ENCODE measurements at regions not wholly inside any gene's neighbourhood (a gene's known extent, or its start where the extent isn't known, plus 50 kb on each side); places are given as distances from the start of the nearest gene placed in this dataset.

DNA sequence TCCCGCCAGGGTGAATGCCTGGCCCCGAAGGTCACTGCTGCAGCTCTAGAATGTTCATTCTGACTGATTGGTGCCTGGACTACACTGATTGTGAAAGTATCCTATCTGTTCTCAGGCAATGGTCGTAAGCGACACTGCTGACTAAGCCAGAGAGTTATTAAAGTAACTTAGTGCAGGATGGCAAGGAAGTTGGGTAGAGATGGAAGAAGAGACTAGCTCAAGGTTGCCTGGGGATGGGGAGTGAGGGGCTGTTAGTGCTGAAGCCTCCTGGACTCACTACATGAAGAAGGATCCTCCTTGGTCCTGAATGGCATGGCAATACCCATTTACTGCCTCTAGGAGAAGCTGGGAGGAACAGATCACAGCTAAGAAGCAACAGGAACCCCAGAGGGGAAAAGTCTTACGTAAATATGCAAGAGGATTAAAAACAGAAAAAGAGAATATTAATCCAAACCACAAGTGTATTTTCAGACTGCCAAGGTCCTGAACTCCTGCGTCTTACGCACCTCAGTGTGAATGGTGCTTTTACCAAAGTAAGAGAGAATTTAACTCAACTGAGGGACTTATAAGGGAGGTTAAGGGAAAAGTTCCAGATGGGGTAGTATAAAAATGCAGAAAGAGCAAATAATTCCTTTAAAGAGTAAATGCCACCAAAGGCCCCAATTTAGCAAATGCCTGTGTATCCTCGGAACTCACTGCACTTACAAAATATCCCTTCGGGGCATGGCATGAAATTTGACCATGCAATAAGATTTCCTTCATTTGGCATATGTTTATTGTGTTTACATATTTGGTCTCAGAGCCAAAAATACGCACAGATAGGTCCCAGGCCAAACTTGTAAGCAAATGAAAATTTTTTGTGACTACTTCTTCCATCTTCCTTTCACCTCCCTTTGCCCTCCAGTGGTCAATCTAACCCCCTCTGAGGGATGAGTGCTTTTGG lies 64.0 kb upstream of the DGKG start:
- no peak for DNase-seq
- 66% methylated on average over 9 of the region's 10 CpGs for WGBS (ENCODE audit: insufficient coverage, low coverage, low lambda C conversion rate, missing lambda C conversion rate)
- ATAC-seq = no peak

DNA sequence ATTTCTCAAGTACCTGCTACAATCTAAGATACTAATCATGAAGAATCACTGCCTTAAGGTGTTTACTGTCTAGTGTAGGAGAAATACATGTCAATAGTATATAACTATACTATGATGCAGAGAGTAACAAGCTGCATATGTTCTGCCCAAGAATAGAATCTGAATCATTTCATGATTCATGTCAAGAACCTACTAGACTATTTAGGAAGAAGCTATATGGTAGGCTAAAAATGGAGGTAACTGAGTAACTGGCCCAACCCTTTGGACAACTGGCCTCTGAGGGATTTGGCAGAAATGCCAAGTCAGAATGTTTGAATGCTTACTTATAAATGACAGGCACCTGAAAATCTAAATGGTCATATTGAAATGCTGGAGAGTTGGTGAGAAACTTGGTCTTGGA lies 59.9 kb upstream of the DGKG start:
- Histone ChIP-seq H3K27ac (no peak overlapping the region), H3K9me3 (no peaks in the 10 kb centered on the region), H3K36me3 (no peaks in the 10 kb centered on the region), H3K4me3 (no peak overlapping the region), H3K4me1 (no peaks in the 10 kb centered on the region), H3K27me3 (no peaks in the 10 kb centered on the region)
- intact Hi-C loops (cut with DNase I) = no loop called here
- TF ChIP-seq, protein P1, sequence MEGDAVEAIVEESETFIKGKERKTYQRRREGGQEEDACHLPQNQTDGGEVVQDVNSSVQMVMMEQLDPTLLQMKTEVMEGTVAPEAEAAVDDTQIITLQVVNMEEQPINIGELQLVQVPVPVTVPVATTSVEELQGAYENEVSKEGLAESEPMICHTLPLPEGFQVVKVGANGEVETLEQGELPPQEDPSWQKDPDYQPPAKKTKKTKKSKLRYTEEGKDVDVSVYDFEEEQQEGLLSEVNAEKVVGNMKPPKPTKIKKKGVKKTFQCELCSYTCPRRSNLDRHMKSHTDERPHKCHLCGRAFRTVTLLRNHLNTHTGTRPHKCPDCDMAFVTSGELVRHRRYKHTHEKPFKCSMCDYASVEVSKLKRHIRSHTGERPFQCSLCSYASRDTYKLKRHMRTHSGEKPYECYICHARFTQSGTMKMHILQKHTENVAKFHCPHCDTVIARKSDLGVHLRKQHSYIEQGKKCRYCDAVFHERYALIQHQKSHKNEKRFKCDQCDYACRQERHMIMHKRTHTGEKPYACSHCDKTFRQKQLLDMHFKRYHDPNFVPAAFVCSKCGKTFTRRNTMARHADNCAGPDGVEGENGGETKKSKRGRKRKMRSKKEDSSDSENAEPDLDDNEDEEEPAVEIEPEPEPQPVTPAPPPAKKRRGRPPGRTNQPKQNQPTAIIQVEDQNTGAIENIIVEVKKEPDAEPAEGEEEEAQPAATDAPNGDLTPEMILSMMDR (IDR thresholded peaks at IDR 0.05) = no peak
- no peak for TF ChIP-seq POLR2A (IDR thresholded peaks at IDR 0.05)
- no peak for ATAC-seq
- no peak for DNase-seq

More for the DNA sequence above, 64.0 kb upstream of the DGKG start:
- Histone ChIP-seq H3K4me3 (no peak overlapping the region), H3K27ac (no peak overlapping the region), H3K9me3 (no peaks in the 10 kb centered on the region), H3K4me1 (no peaks in the 10 kb centered on the region), H3K27me3 (no peaks in the 10 kb centered on the region), H3K36me3 (no peaks in the 10 kb centered on the region)
- TF ChIP-seq POLR2A (IDR thresholded peaks at IDR 0.05) = no peak
- TF ChIP-seq, protein P1 (IDR thresholded peaks at IDR 0.05) = no peak
- intact Hi-C loops (cut with DNase I) = no loop called here

DNA sequence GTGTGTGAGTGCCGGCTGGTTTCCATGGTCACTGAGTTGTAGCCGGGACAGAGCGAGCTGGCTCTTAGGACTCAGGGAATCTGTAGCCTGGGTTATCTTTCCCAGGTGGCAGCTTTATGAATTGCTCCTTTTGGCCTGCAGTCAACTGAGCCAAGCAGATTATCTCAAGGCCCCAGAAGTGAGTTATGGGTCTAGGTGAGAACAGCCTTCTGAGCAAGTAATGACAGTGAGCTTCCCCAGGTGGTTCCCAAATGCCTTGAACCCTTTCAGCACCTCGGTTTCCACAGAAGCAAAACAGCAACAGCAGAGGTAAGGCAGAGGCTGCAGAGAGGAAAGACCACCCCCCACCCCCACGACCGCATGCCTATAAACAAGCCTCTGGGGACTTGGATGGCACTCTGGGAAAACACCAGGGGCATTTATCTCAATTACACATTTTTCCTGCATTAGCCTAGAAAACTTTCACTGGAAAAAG lies 56.7 kb upstream of the DGKG start:
- Histone ChIP-seq H3K36me3 (no peaks in the 10 kb centered on the region), H3K4me3 (no peak overlapping the region), H3K9me3 (no peaks in the 10 kb centered on the region), H3K27me3 (no peaks in the 10 kb centered on the region), H3K4me1 (peaks cover 0 to 10% (median 4%) of the 10 kb centered on the region in 4 donors), H3K27ac (no peak overlapping the region)
- intact Hi-C loops (cut with DNase I) = no loop called here
- DNase-seq = no peak
- 75% methylated on average over 2 of the region's 6 CpGs for WGBS (ENCODE audit: insufficient coverage, low coverage, low lambda C conversion rate, missing lambda C conversion rate)
- no peak for ATAC-seq
- TF ChIP-seq, protein P1 (IDR thresholded peaks at IDR 0.05) = no peak

DNA sequence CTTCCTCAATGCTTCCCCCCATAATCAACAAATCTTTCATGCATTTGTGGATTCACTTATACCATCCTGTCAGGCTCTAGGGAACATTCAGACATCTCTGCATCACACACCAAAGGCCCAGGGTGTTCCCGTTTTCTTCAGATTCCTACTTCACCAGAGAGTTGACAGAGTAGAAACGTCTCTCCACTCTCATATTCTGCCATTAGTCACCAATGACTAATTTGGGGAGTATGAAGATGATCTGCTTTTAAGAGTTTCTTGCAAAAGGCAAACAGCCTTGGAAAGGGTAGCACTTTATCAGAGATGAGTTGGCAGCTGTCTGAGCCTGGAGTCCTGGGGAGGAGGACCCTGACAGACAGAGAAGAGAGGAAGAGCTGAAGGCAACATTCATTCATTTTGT lies 55.8 kb upstream of the DGKG start:
- 40% methylated on average over 2 of the region's 2 CpGs for WGBS (ENCODE audit: insufficient coverage, low coverage, low lambda C conversion rate, missing lambda C conversion rate)
- TF ChIP-seq, protein P1 (IDR thresholded peaks at IDR 0.05) = no peak
- TF ChIP-seq POLR2A (IDR thresholded peaks at IDR 0.05) = no peak
- intact Hi-C loops (cut with DNase I) = no loop called here
- Histone ChIP-seq H3K27ac (no peak overlapping the region), H3K4me3 (no peak overlapping the region), H3K4me1 (peaks cover 0 to 14% (median 8%) of the 10 kb centered on the region in 4 donors), H3K27me3 (no peaks in the 10 kb centered on the region), H3K9me3 (no peaks in the 10 kb centered on the region), H3K36me3 (no peaks in the 10 kb centered on the region)
- no peak for DNase-seq
- ATAC-seq = no peak
